ENCODE measurements at regions not wholly inside any gene's neighbourhood (a gene's known extent, or its start where the extent isn't known, plus 50 kb on each side); places are given as distances from the start of the nearest gene placed in this dataset.

GRCh38 chr10:123574109-123574698 is 92.0 kb upstream of the GPR26 start:
- no peak for DNase-seq (ENCODE audit: low spot score)
- TF ChIP-seq CTCF (IDR thresholded peaks at IDR 0.05; ENCODE audit: extremely low read depth, insufficient read depth, missing control alignments) = no peak
- in situ Hi-C loops (cut with MboI; ENCODE audit: low pct_unique_long_range_greater_than_20kb, low sequenced_read_pairs, unreplicated experiment) = loop anchor here (10.0 kb wide), 1 partner anchor 391 kb away; no protein-coding TSS in a partner anchor

GRCh38 chr10:123575105-123575504 is 91.0 kb upstream of the GPR26 start:
- no peak for TF ChIP-seq CTCF (IDR thresholded peaks at IDR 0.05; ENCODE audit: extremely low read depth, insufficient read depth, missing control alignments)
- in situ Hi-C loops (cut with MboI; ENCODE audit: low pct_unique_long_range_greater_than_20kb, low sequenced_read_pairs, unreplicated experiment) = loop anchor here (10.0 to 25.0 kb wide), 2 partner anchors 390 to 812 kb away; no protein-coding TSS in a partner anchor
- DNase-seq (ENCODE audit: low spot score) = no peak

GRCh38 chr10:123576706-123577105 is 89.4 kb upstream of the GPR26 start:
- no peak for DNase-seq (ENCODE audit: low spot score)
- in situ Hi-C loops (cut with MboI; ENCODE audit: low pct_unique_long_range_greater_than_20kb, low sequenced_read_pairs, unreplicated experiment) = loop anchor here (10.0 to 25.0 kb wide), 2 partner anchors 388 to 811 kb away; no protein-coding TSS in a partner anchor
- no peak for TF ChIP-seq CTCF (IDR thresholded peaks at IDR 0.05; ENCODE audit: extremely low read depth, insufficient read depth, missing control alignments)

GRCh38 chr10:123577921-123578461 is 88.2 kb upstream of the GPR26 start:
- in situ Hi-C loops (cut with MboI; ENCODE audit: low pct_unique_long_range_greater_than_20kb, low sequenced_read_pairs, unreplicated experiment) = loop anchor here (10.0 to 25.0 kb wide), 2 partner anchors 387 to 809 kb away; no protein-coding TSS in a partner anchor
- no peak for TF ChIP-seq CTCF (IDR thresholded peaks at IDR 0.05; ENCODE audit: extremely low read depth, insufficient read depth, missing control alignments)
- no peak for DNase-seq (ENCODE audit: low spot score)

GRCh38 chr10:123578721-123579120 is 87.4 kb upstream of the GPR26 start:
- no peak for TF ChIP-seq CTCF (IDR thresholded peaks at IDR 0.05; ENCODE audit: extremely low read depth, insufficient read depth, missing control alignments)
- no peak for DNase-seq (ENCODE audit: low spot score)
- in situ Hi-C loops (cut with MboI; ENCODE audit: low pct_unique_long_range_greater_than_20kb, low sequenced_read_pairs, unreplicated experiment) = loop anchor here (10.0 to 25.0 kb wide), 2 partner anchors 386 to 809 kb away; no protein-coding TSS in a partner anchor

GRCh38 chr10:123579675-123580074 is 86.5 kb upstream of the GPR26 start:
- DNase-seq (ENCODE audit: low spot score) = no peak
- in situ Hi-C loops (cut with MboI; ENCODE audit: low pct_unique_long_range_greater_than_20kb, low sequenced_read_pairs, unreplicated experiment) = loop anchor here (10.0 to 25.0 kb wide), 2 partner anchors 385 to 808 kb away; no protein-coding TSS in a partner anchor
- no peak for TF ChIP-seq CTCF (IDR thresholded peaks at IDR 0.05; ENCODE audit: extremely low read depth, insufficient read depth, missing control alignments)
